ENCODE measurements at regions not wholly inside any gene's neighbourhood (a gene's known extent, or its start where the extent isn't known, plus 50 kb on each side); places are given as distances from the start of the nearest gene placed in this dataset.

DNA sequence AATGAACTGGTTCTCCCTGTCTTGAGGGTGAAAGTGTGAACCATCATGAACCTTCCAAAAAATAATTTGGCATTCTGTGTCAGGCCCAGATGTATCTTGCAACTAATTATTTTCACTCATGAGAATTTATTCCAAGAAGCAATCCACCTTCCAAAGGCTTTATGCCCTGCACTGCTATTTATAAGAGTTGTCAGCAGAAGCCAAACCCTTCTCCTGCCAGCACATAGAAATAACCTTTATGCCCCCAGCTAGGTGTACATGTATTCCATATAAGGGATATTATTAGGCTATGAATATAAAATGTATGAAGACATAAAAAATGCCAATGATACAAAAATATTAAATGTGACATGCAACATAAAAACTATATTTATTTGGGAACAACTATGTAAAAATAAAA, 69.0 kb upstream of the GDF10 start:
- no peak for DNase-seq (ENCODE audit: low read depth, low spot score)

DNA sequence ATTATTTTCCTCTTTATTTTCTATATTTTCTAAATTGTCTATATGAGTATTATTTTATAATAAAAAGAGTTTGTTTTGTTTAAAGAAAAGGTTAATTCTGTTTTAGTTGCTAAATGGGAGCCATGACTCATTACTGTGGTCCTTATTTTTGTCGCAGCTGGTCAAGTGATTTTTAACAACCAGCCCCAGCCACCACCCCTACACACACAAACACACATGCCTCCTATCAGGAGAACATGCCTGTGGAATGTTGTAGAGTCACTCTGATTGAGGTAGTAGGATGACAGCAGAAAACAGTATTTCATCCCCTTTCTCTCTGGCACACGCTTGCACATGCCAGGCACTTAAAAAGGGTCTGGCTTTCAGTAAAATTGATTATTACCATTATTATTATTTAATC, 68.6 kb upstream of the GDF10 start:
- no peak for DNase-seq (ENCODE audit: low read depth, low spot score)

DNA sequence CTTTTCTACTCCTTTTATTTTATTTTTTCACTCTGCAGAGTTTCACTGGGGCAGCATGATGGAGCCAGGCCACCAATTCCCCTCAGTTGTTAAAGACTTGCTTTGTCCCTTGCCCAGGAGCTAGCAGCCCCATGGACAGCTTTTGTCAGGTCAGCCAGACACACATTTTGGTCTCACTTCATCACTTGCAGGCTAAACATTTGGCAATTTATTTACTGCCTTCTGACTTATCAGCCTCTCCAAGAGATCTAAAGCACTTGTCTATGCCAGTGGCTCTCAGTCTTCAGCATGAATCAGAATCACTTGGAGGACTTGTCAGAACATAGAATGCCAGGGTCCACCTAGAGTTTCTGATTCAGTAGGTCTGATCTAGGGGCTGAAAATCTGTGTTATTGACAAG, 66.4 kb upstream of the GDF10 start:
- DNase-seq (ENCODE audit: low read depth, low spot score) = no peak

DNA sequence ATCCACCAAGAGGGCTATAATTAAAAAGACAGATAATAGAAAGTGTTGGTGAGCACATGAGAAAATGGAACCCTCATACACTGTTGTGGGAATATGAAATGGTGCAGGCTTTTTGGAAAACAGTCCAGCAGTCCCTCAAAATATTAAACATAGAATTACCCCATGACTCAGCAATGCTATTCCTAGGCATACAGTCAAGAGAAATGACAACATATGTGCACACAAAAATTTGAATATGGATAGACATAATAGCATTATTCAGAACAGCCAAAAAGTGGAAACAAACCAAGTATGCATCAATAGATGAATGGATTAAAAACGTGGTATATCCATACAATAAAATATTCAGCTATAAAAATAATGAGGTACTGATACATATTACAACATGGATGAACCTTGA, 64.5 kb upstream of the GDF10 start:
- DNase-seq (ENCODE audit: low read depth, low spot score) = no peak

DNA sequence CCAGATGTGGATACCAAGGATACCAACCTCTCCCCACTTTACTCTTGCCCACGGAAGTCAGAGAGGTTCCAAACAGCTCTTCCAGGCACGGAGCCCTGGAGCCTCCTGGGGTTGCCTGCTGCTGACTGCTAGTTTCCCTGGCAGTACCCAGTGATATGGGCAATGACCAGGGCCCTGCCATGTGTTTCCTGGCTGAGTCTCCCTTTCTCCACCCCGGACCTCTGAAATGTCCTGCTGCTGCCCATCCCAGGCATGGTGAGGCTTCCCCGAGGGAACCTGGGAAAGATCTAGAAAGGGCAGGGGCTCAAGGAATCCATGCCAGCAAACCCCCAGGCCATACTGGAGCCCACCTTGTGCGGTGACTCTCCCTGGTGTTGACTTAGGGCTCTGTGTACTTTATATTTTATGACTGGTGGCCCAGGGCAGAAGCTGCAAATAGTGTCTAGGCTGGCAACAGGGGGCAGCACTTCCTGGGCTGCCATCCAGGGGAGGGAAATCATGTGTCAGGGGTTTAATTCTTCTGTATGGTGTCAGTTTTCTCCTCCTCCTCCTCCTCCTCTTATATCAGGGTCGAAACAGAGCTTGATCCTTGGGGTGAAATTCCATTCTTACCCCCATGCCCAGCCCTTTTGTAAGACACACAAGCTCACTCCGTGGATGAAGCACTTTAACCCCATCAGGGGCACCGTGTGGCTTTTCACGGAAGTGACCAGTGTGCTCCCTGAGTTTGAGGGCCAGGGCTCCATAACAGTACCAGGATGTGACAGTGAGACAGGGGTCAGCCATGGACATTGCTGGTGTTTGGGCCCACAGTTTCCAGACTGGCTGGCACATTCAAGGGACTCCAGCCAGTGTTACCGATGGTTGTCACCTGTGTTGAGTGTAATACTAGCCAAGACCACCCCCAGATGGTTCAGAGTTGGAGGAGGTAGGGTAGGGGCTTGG, 62.4 kb upstream of the GDF10 start:
- DNase-seq (ENCODE audit: low read depth, low spot score) = no peak

DNA sequence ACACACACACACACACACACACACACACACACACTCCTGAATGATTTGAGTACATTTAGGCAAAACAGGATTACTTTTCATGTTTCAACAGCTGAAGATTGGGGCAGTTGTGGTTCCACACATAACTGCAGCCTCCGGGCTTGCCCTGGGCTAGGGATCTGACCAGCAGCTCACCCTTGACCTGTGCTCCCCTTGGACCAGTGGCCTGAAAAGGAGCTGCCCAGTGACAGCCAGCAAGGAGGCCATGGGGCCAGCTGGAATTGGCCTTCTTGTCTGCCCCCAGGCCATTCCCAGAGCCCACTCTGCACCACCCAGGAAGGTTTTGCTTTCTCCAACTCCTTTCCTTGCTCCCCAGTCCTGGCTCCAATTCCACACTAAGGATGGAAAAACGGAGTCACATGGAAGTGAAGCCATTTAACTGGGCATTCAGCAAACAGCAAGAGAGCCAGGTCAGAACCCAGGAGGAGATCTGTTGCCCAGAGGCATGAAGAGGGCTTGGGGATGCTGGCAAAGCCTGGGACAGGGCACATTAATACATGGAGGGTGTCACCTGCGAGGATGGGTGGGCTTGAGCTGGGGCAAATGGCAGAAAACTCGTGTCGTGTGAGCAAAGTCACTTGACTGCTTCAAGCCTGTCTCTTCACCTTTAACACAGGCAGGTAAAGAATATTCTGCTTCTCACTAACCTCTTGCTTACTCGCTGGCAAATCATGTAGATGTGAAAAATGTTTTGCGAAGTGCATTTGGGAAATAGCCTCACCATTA, 61.5 kb upstream of the GDF10 start:
- no peak for DNase-seq (ENCODE audit: low read depth, low spot score)

DNA sequence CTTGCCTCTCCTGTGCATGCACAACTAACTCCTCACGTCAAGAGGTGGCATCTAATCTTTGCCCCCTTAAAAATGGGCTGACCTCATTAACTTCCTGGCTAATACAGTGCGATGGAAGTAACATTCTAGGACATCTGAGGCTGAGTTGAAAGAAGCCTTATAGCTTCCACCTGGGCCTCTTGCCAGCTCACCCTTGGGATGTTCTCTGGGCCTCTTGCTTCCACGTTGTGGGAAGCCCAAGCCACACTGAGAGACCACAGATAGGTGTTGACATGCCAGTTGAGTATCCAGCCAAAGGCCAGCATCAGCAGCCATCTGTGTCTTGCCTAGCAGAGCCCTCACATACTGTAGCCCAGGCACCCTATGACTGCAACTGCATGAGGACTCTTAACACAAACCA, 60.8 kb upstream of the GDF10 start:
- no peak for DNase-seq (ENCODE audit: low read depth, low spot score)

DNA sequence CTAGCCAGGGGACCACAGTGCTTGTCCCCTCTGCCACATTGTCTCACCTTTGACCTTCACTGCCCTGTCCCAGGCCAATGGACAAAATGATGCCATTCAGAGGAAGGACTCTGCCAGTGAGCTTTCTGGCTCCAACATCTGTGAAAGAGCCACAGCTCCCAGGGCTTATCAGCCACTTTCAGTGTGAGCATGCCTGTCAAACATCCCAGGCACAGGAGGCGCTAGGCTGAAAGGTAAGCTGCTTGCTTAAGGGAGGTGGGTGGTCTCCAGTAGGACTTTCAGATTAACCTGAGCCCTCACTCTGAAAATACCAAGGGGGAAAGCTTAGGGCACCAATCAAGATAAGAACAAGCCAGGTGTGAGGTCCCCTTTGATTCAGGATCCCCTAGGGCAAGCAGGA, 59.8 kb upstream of the GDF10 start:
- no peak for DNase-seq (ENCODE audit: low read depth, low spot score)

DNA sequence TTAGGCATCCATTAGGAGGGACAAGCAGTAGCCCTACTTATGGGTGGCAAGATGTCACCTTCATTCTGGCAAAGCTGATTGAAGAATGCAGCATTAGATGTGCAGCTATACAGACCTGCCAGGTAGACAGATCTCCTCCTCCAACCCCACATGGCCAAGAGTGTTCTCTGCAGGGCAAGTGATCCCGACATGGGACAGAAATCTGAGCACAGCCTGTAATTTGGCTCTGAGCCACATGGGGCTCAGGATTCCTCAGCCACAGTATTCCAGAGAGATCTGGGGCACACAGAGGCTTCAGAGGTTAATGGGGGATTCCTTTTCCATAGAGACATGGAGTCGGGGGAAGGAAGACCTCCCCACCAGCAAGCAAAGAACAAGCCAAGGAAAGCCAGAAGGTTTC, 58.7 kb upstream of the GDF10 start:
- no peak for DNase-seq (ENCODE audit: low read depth, low spot score)

DNA sequence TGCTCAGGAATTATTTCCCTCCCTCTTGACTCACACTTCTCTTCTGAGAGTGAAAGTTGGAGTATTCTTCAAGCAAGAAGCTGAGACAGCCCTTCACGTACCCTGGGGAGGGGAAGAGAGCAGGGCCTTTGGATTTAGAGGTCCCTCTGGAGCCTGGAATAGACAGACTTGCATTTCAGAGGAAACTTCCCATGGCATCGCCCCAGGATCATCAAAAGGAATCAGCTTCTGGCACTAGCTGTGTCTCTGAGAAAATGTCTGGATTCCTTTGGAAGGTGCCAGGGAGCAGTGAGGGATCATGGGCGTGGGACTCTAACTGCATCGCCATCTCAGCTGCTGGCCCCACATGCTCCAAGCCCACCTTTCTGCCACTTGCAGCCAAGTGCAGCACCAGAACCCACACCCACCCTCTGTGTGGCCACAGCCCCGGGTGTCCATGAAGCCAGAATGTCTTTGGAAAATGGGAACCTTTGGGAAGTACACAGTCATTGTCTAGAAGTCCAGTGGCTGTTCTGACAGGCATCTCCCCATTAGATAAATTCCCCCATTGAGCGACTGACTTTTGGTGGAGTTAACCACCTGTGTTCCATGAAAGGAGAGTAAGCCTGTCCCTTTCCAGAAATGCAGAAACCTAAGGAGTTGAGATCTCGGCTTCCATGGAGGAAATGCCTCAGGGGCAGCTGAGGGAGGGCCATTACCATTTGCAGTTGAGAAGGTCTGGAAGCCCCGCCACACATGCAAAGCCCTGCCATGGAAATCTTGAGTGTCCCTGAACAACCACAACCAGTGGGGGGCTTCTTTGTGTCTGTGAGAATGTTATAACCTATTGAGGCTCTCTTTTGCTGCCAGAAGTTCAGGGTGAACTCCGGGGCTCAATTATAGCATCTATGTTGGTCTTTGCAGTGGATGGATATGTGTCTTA, 57.8 kb upstream of the GDF10 start:
- DNase-seq (ENCODE audit: low read depth, low spot score) = no peak

DNA sequence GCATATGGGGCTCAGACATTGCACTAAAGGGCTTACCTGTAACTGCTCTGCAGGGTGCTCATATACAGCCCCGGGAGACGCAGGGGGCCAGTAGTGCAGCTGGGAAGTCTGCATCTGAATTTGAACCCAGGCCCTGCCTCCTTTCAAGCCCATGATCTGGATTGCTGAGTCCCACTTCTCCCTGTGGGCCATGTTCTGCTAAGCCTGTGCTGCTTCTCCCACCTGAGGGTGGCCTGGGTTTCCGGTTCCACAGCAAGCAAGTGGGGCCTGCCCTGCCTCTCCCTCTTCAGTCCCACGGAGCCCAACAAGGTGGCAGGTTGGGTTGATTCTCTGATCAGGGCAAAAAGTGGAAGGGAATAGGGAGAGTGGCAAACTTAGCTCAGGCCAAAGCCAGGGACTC, 56.6 kb upstream of the GDF10 start:
- no peak for DNase-seq (ENCODE audit: low read depth, low spot score)

DNA sequence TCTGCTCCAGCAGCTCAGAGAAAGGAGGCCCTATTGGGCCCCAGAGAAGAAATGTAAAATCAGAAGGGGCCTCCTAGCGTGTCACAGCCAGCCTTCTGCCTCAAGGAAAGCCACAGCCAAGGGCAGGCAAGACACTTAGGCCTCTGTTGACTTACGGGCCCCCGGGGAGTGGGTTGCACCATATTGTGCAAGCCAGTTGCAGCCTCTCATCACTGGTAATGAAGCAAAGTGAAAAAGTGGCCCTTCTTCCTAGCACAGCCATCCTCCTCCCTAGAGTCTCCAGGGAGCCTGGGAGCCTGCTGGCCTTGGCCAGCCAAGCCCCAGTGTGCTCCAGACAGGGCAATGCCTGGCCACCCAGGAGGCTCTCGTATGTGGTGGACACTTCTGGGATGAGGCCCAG, 56.2 kb upstream of the GDF10 start:
- no peak for DNase-seq (ENCODE audit: low read depth, low spot score)

DNA sequence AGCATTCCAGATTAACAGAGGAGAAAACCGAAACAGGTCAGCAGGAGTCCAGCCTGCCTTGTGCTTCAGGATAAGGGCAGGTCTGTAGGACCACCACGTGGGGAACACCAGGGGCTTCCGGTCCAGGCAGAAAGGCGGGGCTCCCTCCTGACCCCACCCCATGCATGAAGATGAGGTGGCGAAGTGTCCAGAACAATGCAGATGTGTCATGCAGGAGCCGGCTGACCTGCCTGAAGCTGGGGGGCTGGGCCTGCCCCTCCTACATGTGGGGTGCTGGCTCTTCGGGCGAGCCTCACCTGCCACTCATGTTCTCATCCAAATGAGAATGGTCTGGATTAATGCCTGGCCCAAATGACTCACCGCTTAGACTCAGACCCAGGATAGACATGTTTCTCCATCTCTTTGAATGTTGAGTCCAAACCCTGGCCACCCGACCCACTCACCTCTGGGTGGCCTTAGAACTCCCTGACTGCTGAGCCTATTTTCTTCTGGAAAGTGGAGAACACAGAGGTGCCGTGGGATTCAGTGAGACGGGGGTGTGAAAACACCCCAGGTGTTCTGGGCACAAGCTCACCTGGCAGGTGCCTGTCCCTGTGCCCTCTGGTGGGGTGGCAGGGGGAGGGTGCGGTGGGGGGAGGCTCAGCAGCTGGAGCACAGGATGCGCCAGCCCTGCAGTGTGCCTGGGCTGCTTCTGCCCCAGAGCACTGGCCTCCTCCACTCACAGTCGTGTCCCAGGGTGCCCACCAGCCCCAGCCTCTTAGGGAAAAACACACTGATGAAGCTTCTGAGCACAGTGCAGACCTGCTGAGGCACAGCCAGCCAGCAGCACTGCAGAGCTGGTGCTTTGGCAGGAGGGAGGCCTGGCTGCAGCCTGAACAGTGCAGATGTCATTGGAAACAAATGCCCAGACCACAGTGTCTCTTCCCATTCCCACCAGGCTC, 55.2 kb upstream of the GDF10 start:
- no peak for DNase-seq (ENCODE audit: low read depth, low spot score)

DNA sequence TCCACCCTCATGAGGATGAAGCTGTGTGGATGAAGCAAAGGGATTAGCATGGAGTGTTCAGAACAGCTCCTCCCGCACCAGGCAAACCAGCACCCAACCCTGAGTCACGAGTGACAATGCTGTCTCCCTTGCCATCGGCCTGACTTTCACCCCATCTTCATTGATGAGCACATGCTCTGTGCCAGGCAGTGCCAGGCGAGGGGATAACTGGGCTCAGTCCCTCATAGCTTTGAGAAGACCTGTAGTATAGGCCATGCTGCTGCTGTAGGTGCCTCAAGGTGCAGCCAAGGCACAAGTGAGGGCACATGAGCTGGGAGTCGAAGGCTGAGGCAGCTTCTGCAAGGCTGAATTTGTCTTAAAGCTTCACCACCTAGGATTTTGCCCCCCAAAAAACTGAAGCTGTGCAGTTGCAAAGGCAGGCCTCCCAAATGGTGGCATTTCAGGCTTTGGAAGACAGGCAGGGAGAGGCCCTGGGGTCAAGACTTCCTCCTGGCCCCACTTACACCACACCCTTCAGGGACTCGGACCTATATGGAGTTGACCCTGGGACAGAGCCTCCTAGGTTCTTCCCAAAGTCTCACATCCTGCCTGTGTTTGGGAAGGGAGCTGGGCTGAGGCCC, 54.2 kb upstream of the GDF10 start:
- no peak for DNase-seq (ENCODE audit: low read depth, low spot score)

DNA sequence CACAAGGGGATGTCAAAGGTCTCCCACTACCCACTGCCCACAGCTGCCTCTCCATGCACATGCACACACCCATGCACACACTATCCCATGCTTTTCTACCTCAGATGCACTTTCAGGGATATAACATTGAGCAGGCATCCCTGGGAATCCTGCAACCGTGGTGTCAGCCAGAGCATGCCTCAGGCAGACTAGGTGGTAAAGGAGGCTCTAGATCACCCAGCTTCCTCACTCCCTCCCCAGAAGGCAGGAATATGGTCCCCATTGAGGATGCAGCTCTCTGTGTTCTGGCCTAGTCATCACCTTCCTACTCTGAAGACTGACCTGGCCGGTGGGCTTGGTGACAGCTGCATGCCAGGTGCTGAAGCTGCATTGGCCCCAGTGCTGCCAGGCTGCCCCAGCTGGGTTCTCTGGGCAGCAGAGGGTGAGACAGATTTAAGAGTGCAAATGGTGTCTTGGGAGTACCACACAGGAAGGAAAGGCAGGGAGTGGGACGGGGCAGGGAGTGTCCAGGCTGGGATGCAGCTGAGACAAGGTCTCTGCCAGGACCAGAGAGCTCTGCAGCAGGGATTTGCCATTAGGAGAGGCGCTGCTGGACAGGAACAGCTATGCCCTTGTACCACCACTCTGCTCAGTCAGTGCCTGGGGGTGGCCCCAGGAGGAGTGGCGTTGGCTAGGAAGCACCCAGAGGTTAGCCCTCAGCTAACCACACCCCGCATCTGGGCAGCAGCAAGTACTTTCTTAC, 53.4 kb upstream of the GDF10 start:
- no peak for DNase-seq (ENCODE audit: low read depth, low spot score)

DNA sequence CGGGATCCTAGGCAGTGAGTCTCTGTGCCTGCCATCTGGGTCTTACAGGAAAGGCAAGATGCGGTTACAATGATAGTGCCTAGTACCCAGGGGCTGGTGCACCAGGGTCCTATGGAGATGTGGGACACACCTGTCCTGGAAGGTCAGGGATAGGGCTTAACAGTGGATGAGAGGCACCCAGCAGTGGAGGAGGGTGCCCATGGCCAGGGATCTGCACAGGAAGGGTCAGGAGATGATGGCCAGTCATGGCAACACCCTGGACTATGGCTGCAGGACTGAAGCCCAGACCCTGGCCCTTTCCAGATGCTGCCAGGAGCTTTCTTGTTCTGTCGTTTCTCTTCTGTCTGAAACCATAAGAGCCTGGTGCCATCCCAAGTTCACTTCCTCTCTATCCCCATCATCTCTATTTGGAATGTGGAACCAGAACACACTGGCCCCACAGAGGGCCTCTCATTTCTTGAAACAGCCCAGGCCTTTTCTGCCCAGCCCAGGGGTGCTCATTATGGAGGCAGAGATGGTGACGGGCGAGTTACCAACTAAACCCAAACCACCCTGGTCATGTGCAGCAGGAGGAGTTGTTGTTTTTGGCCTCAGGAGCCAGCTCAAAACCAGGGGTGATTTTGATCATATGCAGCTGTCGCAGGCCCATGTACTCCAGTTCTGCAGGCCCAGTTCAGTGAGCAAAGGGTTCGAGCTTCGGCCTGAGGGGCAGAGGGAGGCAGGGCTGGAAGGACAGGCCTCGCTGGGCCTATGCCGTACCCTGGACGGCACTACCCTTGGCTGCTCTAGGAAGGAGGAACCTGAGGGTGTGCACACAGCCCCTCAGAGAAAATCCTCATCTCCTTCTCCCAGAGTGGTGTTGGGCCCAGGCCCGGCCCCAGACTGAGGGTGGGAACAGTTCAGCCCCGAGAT, 52.6 kb upstream of the GDF10 start:
- no peak for DNase-seq (ENCODE audit: low read depth, low spot score)

DNA sequence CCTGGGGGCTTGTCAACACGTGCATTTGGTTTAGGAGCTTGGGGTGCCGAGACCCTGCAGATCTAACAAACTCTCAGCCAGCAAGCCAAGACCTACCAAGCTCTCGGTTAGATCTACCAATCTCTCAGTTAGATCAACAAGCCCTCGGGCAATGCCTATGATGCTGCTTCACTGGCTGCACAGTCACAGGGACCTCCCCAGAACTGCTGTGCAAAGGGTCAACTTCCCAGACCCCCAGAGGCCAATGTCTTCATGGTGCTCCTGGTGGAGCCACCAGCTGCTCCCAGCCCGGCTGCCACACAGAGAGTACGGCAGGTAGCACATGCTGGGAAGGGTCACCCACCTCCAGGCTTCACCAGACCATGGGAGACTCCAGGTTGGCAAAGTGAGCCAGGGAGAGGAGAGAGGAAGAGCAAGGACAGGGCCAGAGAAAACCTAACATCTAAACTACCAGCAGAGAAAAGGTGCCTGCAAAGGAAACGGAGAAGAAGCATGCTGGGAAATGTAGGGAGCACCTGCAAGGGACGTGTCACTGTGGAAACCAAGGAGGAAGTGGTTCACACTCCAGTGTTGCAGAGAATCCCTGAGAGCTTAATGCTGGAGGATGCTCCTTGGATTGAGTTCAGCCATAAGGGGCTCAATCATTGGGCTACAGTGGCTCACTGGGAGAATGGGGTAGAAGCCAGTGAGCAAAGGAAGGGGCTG, 51.5 kb upstream of the GDF10 start:
- DNase-seq (ENCODE audit: low read depth, low spot score) = no peak

DNA sequence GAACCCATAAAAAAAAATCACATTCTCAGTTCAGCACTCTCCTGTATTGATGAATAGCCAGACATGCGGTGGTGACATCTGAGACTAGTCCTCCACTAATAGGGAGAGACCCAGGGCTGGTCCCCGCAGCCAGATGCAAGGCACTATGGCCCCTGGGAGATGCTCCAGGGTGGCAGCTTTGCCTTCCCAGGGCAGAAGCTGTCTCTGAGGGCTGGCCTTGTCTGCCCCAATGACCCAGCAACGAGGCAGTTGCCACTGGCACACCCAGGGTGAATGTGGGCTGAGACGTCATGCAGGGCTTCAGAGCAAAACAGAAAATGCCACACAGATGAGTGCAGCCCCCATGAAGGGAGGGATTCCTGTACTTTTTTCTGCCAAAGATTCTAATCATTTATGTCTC, 50.1 kb upstream of the GDF10 start:
- DNase-seq (ENCODE audit: low read depth, low spot score) = no peak

Measured in smooth muscle cell of the brain vasculature (primary cell).